GM19099 (cell line): ENCODE measurements at regions not wholly inside any gene's neighbourhood (a gene's known extent, or its start where the extent isn't known, plus 50 kb on each side); places are given as distances from the start of the nearest gene placed in this dataset.

Experiments used
- POLR2A ChIP-seq: IDR thresholded peaks from 3 replicates; pipeline ENCODE4 v1.6.1; 2011; ENCODE audit warnings: low read depth; ENCODE audit not compliant: insufficient read length; ENCODE audit errors: extremely low read depth

GRCh38 chr3:117762621-117763037 is 1053.0 kb downstream of the TUSC7 start:
- TF ChIP-seq POLR2A = no peak

GRCh38 chr3:117763561-117763960 is 1054.0 kb downstream of the TUSC7 start:
- TF ChIP-seq POLR2A = no peak

GRCh38 chr3:117768581-117768980 is 1059.0 kb downstream of the TUSC7 start:
- no peak for TF ChIP-seq POLR2A

GRCh38 chr3:117774130-117774529 is 1064.6 kb downstream of the TUSC7 start:
- TF ChIP-seq POLR2A = no peak

- TF ChIP-seq POLR2A = no peak
These were observed 1076.8 kb downstream of the TUSC7 start for GRCh38 chr3:117786349-117786748.

- no peak for TF ChIP-seq POLR2A
These were observed 1078.5 kb downstream of the TUSC7 start for GRCh38 chr3:117788061-117788460.

- TF ChIP-seq POLR2A = no peak
These were observed 1078.9 kb downstream of the TUSC7 start for GRCh38 chr3:117788506-117788905.

GRCh38 chr3:117790235-117790987 is 1080.8 kb downstream of the TUSC7 start:
- no peak for TF ChIP-seq POLR2A

GRCh38 chr3:117793622-117794265 is 1084.2 kb downstream of the TUSC7 start:
- no peak for TF ChIP-seq POLR2A

GRCh38 chr3:117798221-117798620 is 1088.6 kb downstream of the TUSC7 start:
- no peak for TF ChIP-seq POLR2A

- no peak for TF ChIP-seq POLR2A
These were observed 1089.3 kb downstream of the TUSC7 start for GRCh38 chr3:117798687-117799386.

GRCh38 chr3:117799387-117799735 is 1089.8 kb downstream of the TUSC7 start:
- TF ChIP-seq POLR2A = no peak

GRCh38 chr3:117801912-117802239 is 1092.3 kb downstream of the TUSC7 start:
- TF ChIP-seq POLR2A = no peak

GRCh38 chr3:117809186-117810081 is 1099.9 kb downstream of the TUSC7 start:
- TF ChIP-seq POLR2A = no peak

GRCh38 chr3:117811786-117812185 is 1102.2 kb downstream of the TUSC7 start:
- no peak for TF ChIP-seq POLR2A
